Activated naive CD4-positive, alpha-beta T cell (primary cell): ENCODE measurements at regions not wholly inside any gene's neighbourhood (a gene's known extent, or its start where the extent isn't known, plus 50 kb on each side); places are given as distances from the start of the nearest gene placed in this dataset.

ENCODE experiments used
- DNase-seq, 4 experiments: peaks; one replicate each; lab custom pipeline; 2025; lab: John Stamatoyannopoulos, UW

DNA sequence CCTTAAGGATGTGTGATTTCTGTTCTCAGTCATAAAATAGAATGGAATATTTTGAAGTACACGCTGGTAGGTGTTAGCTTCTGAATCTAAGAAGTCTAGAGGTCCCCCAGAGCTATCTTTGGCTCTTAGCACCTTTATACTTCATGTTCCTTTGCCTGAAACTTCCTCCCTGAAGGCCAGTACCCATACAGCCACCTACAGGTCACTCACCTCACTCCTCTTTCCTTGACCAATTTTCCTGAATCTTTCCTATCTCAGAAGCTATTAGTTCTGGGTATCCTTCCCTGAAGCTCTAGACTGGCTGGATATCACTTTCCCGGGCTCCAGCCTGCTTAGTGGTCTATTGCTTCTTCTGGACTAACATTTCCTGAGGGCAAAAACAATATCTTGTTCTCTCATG, 93.4 kb upstream of the EDNRB start:
- no peak for DNase-seq

DNA sequence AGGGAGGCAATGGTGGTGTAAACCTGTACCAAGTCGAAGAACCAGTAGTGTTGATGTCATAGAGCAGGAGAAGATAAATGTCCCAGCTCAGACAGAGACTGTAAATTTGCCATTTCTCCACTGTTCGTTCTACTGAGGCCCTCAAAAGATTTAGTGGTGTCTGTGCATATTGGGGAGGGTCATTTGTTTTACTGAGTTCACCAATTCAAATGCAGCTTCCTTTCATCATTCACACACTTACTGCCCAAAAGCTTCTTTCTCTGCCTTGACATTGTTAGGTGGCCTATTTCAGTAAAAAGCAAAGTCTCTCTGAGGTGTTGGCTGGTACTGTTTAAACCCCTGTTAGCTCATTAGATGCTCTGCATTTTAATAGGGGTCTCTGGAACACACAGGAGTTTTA, 86.2 kb upstream of the EDNRB start:
- no peak for DNase-seq

DNA sequence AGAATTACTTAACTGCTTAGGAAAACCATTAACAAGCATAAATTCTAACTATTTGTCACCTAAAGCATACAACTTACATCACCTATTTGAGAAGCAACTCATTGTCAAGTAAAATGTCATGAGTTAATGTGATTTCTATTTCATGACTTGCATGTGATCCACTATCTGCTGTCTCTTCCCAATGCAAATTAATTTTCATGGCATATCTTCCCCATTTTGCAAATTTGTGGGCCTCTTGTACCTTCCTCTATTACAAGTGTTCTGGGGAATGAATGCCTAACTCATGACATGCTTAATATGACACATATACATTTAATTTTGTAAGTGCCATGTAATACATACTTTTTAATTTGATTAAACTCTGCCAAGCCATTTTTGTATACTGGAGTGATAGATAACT, 81.1 kb upstream of the EDNRB start:
- no peak for DNase-seq

DNA sequence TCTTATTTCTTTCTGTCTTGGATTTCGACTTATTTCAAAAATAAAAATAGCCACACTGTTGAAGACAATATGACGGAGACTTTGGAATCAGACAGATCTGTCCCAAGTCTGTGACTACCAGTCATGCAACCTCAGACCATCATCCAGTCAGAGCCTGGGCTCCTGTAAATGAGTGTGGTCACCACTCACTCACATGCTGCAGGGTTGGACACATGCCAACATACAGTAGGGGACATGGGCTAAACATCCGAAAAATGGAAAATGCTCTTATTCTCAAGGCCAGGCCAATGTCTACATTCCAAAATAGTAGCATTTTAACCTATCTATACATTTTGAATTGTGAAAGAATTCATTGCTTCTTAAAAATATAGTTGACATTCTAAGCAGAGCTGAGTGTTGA, 75.5 kb upstream of the EDNRB start:
- no peak for DNase-seq

DNA sequence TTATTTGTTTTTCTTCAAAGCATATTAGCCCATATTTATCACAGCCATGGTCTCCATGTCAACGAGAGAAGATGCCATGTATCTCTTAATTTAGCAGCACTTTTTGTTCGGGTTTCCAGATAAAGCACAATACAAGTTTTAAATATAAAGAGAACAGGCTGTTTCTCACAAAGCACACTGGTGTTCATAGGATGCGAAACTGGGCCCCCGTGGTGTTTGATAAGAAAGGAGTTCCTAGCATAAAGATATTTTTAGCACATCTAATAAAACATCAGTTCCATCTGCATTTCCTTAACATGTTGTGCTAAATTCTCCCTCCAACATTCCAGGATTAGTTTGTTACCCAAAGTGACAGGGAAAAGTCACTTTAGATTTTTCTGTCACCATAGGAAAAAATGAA, 72.4 kb upstream of the EDNRB start:
- DNase-seq, result no peak

DNA sequence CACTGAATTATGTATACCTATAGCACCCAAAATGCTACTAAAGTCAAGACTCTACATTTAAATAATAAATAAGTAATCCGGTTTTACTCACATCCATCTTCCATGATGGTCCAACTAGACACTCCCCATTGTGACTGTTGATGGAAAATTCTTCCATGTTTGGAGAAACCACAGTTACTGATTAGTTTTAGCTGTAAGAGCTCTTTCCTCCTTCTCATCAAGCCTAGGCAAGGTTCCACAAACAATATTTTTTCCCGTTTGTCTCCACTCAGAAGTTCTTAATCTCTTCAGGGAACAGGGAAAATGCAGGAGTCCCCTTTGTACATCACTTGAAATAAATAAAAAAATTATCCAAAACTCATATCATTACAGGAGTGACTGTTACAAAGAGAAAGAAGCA, 70.7 kb upstream of the EDNRB start:
- DNase-seq, result no peak

DNA sequence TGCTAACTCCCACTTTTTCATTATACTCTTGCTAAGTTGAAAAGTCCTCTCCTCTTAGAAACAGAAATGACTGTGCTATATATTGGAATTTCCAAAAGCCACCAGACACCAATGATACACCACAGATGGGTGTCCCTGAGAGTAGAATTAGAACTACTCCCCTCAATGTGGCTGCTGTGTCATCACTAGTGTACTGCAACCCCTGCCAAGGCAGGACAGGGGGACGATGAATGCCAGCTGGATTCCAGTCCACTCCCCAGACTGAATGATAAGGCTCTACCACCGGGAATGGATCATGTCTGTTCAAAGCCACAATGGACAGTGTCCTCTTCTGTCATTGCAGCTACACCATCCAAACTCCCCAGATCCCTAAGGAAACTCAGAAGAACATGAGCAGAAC, 69.7 kb upstream of the EDNRB start:
- no peak for DNase-seq

DNA sequence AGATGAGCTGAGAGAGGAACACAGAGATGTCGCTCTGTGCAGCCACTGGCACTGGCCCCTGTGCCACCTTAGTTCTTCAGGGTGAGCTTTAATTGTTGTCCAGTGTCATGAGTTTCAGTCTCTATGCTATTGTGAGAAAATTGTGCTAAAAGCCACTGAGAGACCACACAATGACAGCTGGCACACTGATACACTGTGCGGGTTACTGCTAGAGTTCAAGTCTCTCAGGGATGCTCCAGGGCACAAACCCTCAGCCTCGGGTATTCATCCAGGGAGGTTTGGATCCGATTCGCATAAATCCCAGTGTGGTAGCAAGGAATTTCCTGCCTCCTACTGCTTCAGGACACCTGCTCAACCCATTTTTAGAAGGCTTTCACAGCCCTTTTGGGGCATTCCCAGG, 68.1 kb upstream of the EDNRB start:
- no peak for DNase-seq

DNA sequence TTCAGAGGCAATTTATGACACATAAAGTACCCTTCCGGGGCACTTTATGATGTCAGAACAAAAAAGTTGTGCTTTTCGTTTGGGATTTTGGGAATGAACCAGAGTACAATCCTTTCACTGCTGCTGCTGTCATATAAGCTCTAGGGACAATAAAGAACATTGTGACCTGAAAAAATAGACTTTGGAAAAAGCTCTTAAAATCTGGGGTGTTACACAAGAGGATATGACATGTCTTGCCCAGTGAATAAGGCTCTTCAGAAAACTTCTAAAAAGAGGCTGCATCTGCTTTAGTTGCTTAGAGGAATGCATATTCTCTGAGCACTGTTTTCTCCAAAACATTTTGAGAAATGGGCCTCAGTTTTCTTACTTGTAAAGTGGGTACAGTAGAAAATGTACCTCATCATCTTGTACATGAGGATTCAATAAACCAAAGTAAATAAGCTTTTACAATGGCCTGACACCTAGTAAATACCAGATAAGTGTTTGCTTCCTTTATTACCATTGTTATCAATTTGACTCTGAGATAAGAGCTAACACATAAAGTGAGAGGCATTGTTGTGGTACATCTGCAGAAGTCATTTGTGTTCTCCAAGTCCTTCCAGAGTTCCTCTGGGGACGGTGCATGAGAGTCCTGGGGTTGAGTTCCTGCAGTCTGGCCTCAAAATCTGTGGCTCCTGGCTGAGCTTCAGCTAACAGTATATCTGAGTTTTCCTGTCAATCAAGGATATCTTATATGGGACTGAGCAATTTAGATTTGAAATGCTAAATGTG, 67.4 kb upstream of the EDNRB start:
- DNase-seq, result no peak

DNA sequence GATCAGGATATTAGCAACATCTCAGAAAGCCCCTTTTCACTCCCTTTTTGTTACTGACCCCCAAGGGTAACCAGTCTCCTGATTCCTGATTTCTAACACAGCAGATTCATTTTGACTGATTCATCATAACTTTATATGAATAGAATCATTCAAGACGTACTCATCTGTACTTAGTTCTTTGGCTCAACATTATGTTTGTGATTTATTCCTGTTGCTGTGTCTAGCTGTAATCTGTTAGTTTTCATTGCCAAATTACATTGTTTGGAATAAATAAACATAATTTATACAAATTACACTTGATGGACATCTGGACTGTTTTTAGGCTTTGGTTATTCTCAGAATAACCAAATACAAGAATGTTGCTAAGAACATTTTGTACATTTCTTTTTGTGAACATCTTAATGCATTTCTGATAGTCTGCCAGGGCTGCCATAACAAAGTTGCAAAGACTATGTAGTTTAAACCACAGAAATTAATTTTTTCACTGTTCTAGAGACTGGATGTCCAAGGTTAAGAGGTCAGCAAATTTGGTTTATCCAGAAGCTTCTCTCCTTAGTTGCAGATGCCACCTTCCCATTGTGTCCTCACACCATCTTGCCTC, 62.8 kb upstream of the EDNRB start:
- DNase-seq, result no peak

DNA sequence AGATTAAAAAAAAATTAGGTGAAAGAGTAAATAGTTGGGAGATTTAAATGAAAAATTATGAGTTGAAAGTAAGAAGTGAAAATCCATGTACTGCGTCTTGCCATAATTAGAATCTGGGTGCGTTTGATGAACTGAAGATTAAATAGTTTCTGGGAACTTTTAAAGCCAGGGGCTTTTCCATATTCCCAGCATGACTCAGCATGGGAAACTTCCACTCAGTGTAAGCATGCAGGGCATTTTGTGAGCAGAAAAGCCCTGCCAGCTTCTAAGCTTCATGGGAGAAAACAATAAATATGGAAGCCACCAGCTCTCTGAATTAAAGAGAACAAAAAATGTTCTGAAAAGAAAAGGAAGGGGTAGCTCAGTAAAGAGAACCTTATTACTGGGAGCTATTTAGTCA, 62.0 kb upstream of the EDNRB start:
- DNase-seq, result no peak

DNA sequence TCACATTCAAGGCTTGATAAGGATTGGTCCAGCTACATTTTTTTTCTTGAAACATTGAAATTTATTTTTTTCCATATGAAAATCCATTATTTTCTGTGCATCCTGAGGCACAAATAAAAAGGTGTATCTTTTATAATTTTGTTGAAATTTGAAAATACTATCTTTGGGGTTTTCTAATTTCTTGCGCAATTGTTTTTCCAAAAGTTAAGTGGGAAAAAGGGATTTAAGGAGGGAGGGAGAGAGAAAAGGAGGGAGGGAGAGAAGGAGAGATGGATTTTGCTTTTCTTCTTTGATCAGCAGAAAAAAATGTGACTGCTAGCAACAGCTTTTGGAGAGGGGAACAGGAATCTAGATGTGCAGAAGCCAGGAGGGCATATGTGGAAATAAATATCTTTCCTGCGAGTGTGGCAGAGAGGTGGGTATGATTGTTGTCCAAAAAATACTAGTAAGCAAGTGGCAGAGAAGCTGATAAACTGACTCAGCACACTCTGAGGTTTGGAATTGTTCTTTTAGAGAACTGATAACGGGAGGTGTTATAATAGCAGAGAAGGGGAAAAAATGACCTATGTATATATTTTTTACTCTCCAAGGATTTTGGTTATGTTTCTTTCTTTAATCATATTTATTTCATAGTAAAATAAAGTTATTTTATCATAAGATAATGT, 61.2 kb upstream of the EDNRB start:
- DNase-seq, result no peak

DNA sequence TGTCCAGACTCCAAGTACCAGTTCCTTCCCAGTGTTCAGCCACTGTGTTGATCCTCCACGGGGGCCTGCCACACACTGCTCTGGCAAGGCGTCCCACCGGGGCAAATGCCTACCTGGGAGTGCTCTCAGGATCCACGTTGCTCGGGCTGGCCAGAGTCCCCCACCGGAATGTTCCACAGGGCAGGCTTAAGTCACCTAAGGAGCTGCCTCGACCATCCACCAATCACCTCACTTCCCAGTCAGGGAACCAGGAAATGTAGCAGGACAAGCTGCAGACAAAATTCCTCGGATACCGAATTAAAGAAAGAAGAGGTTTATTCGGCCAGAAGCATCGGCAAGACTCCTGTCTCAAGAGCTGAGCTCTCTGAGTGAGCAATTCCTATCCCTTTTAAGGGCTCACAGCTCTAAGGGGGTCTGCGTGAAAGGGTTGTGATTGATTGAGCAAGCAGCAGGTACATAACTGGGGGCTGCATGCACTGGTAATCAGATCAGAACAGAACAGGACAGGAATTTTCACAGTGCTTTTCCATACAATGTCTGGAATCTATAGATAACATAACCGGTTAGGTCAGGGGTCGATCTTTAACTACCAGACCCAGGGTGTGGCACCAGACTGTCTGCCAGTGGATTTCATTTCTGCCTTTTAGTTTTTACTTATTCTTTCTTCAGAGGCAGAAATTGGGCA, 56.9 kb upstream of the EDNRB start:
- DNase-seq, result no peak

DNA sequence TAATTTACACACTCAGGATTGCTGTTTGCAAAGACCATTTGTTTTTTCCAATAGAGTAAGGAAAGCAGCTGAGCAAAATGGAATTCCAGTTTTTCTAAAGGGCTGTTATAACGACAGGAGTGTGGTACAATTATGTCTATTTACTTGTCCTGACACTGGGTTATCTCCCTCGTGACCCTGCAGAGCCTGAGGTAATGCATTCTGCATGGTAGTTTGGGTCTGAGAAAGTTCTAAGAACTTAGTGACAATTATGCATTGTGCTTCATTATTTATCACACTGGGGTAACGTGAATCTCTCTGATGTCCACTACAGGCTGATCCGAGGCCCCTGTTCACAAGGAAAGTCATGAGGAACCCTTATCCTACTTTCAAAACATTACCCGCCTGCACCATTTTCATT, 50.7 kb upstream of the EDNRB start:
- DNase-seq, result no peak
